A549 (cell line): ENCODE measurements at regions not wholly inside any gene's neighbourhood (a gene's known extent, or its start where the extent isn't known, plus 50 kb on each side); places are given as distances from the start of the nearest gene placed in this dataset.

Experiments
- ATAC-seq, 2 experiments: fragments of 200-7000 bp in 1 of 2; fragments of >200 bp in 1 of 2; cut with Nextera tagmentation in 1 of 2; cut with Tn5 transposase in 1 of 2; 3 replicates each; pipeline versions ENCODE4 v1.8.0 to v1.9.1; 2018 to 2020; ENCODE audit warnings: mild to moderate bottlenecking in 1 of 2, moderate library complexity in 1 of 2
- CTCF ChIA-PET: fragments of 300-600 bp; sonication (Branson Sonifier 250); formaldehyde crosslinking; extraction: SDS; loops from one replicate; lab custom pipeline; 2021; ENCODE audit warnings: antibody characterized with exemption, inconsistent platforms; lab: Yijun Ruan, JAX
- POLR2A ChIA-PET: fragments of 350-600 bp; formaldehyde crosslinking; extraction: SDS; loops from one replicate; lab custom pipeline; 2021; ENCODE audit warnings: antibody characterized with exemption, inconsistent platforms; lab: Yijun Ruan, JAX
- DNase-seq, 2 experiments: peaks; one replicate each; pipeline versions ENCODE4 v3.0.0 to v3.0.0-alpha.2; 2011 to 2016; ENCODE audit warnings: low read depth in 1 of 2, low spot score in 1 of 2
- FAIRE-seq: peaks from 2 replicates; lab custom pipeline; 2011; peaks lifted over from hg19 to GRCh38; lab: Jason Lieb, UNC
- H3K27ac ChIP-seq, 2 experiments: fragments of >200 bp; sonication (Bioruptor Twin); formaldehyde crosslinking; 3 replicates each; pipeline ENCODE4 v1.5.1; 2016 to 2017
- H3K4me1 ChIP-seq: fragments of >200 bp; sonication (Bioruptor Twin); formaldehyde crosslinking; 3 replicates; pipeline ENCODE4 v1.6.1; 2016
- H3K4me2 ChIP-seq: fragments of >200 bp; sonication (Bioruptor Twin); formaldehyde crosslinking; 3 replicates; pipeline ENCODE4 v1.6.1; 2016
- H3K4me3 ChIP-seq: fragments of >200 bp; sonication (Bioruptor Twin); formaldehyde crosslinking; 3 replicates; pipeline ENCODE4 v1.5.1; 2016
- H3K9me3 ChIP-seq: fragments of >200 bp; sonication (Bioruptor Twin); formaldehyde crosslinking; 3 replicates; pipeline ENCODE4 v1.6.1; 2016
- BCL3 ChIP-seq: fragments of >200 bp; sonication (Bioruptor Twin); formaldehyde crosslinking; IDR thresholded peaks from 3 replicates; pipeline ENCODE4 v1.6.1; 2016
- CTCF ChIP-seq: fragments of >200 bp; sonication (Bioruptor Twin); formaldehyde crosslinking; IDR thresholded peaks from 3 replicates; pipeline ENCODE4 v1.5.1; 2016
- EHF ChIP-seq: fragments of 250-450 bp; sonication (Bioruptor Pico); IDR thresholded peaks from 2 replicates; pipeline ENCODE4 v1.5.0; 2020; ENCODE audit warnings: mild to moderate bottlenecking
- EHMT2 ChIP-seq: fragments of 200-600 bp; sonication (generic); IDR thresholded peaks from 2 replicates; pipeline ENCODE4 v1.6.1; 2016; ENCODE audit warnings: antibody characterized with exemption, low read depth, mild to moderate bottlenecking, moderate library complexity
- EP300 ChIP-seq, 2 experiments: fragments of >200 bp; sonication (Bioruptor Twin); formaldehyde crosslinking; IDR thresholded peaks; 2 replicates in 1 of 2; 3 replicates in 1 of 2; pipeline ENCODE4 v1.6.1; 2016 to 2017
- FOSL2 ChIP-seq, 2 experiments: fragments of 450-650 bp in 1 of 2; fragments of >200 bp in 1 of 2; sonication (Bioruptor Twin) in 1 of 2; formaldehyde crosslinking; IDR thresholded peaks; 2 replicates each; pipeline versions ENCODE4 v1.5.0 to v1.6.1; 2016 to 2020; ENCODE audit warnings: mild to moderate bottlenecking in 1 of 2, moderate library complexity in 1 of 2
- GATA3 ChIP-seq: IDR thresholded peaks from 2 replicates; pipeline ENCODE4 v1.6.1; 2012; ENCODE audit warnings: borderline replicate concordance
- HMGXB4 ChIP-seq: fragments of 250-450 bp; sonication (Bioruptor Pico); IDR thresholded peaks from 2 replicates; pipeline ENCODE4 v1.5.0; 2021; ENCODE audit warnings: mild to moderate bottlenecking, moderate library complexity, borderline replicate concordance
- HOXA7 ChIP-seq: fragments of 250-450 bp; sonication (Bioruptor Pico); IDR thresholded peaks from 2 replicates; pipeline ENCODE4 v1.5.0; 2020; ENCODE audit warnings: mild to moderate bottlenecking, moderate library complexity
- JUN ChIP-seq, 2 experiments: fragments of >200 bp; sonication (Bioruptor Twin); formaldehyde crosslinking; IDR thresholded peaks; 2 replicates in 1 of 2; 3 replicates in 1 of 2; pipeline ENCODE4 v1.6.1; 2016 to 2017
- JUNB ChIP-seq: fragments of >200 bp; sonication (Bioruptor Twin); formaldehyde crosslinking; IDR thresholded peaks from 2 replicates; pipeline ENCODE4 v1.6.1; 2016
- MAZ ChIP-seq: fragments of 150-350 bp; IDR thresholded peaks from 2 replicates; pipeline ENCODE4 v1.6.1; 2014; ENCODE audit warnings: antibody characterized with exemption, low read depth, low read length, borderline replicate concordance
- NR3C1 ChIP-seq: fragments of >200 bp; sonication (Bioruptor Twin); formaldehyde crosslinking; IDR thresholded peaks from 3 replicates; pipeline ENCODE4 v1.6.1; 2017
- PBX3 ChIP-seq: IDR thresholded peaks from 2 replicates; pipeline ENCODE4 v1.6.1; 2012
- PHF8 ChIP-seq: fragments of 200-600 bp; sonication (generic); IDR thresholded peaks from 2 replicates; pipeline ENCODE4 v1.6.1; 2016; ENCODE audit warnings: low read depth, mild to moderate bottlenecking, antibody characterized with exemption, moderate library complexity, borderline replicate concordance
- RAD21 ChIP-seq, 2 experiments: fragments of >200 bp in 1 of 2; sonication (Bioruptor Twin) in 1 of 2; formaldehyde crosslinking in 1 of 2; IDR thresholded peaks in 1 of 2; conservative IDR thresholded peaks in 1 of 2; 2 replicates in 1 of 2; 3 replicates in 1 of 2; pipeline ENCODE4 v1.6.1; 2012 to 2018; ENCODE audit warnings: inconsistent platforms in 1 of 2
- RARB ChIP-seq: fragments of 250-450 bp; sonication (Bioruptor Pico); IDR thresholded peaks from 2 replicates; pipeline ENCODE4 v1.8.0; 2021; ENCODE audit warnings: mild to moderate bottlenecking, moderate library complexity
- RCOR1 ChIP-seq: fragments of 150-350 bp; IDR thresholded peaks from 2 replicates; pipeline ENCODE4 v1.6.1; 2014; ENCODE audit warnings: antibody characterized with exemption, low read length, low read depth
- RNF2 ChIP-seq: fragments of 200-600 bp; sonication (generic); IDR thresholded peaks from 2 replicates; pipeline ENCODE4 v1.6.1; 2016; ENCODE audit warnings: low read depth, mild to moderate bottlenecking, antibody characterized with exemption, moderate library complexity, borderline replicate concordance
- SMC3 ChIP-seq: fragments of >200 bp; sonication (Bioruptor Twin); formaldehyde crosslinking; IDR thresholded peaks from 3 replicates; pipeline ENCODE4 v1.6.1; 2018; ENCODE audit warnings: inconsistent platforms
- SREBF2 ChIP-seq: fragments of 450-650 bp; IDR thresholded peaks from 2 replicates; pipeline ENCODE4 v1.6.1; 2014; ENCODE audit warnings: mild to moderate bottlenecking, moderate library complexity
- USF2 ChIP-seq: fragments of 450-650 bp; IDR thresholded peaks from 2 replicates; pipeline ENCODE4 v1.6.1; 2014; ENCODE audit warnings: antibody characterized with exemption
- ZFP36 ChIP-seq: fragments of 450-650 bp; IDR thresholded peaks from 2 replicates; pipeline ENCODE4 v1.6.1; 2014; ENCODE audit warnings: borderline replicate concordance; ENCODE audit not compliant: partially characterized antibody
- ZSCAN20 ChIP-seq: fragments of 250-450 bp; sonication (Bioruptor Pico); IDR thresholded peaks from 2 replicates; pipeline ENCODE4 v1.8.0; 2022; ENCODE audit warnings: mild to moderate bottlenecking, moderate library complexity
- WGBS: methylation state at CpG from one replicate; pipeline ENCODE4 v1.1.6; 2017; ENCODE audit errors: missing lambda C conversion rate; 5-methylcytosine and 5-hydroxymethylcytosine counted together

- no peaks in the 10 kb centered on the region for H3K4me1 ChIP-seq
- no peak overlapping the region for H3K4me3 ChIP-seq
- ATAC-seq (no peak), FAIRE-seq (no peak), DNase-seq (no peak)
- TF ChIP-seq JUN (IDR thresholded peaks at IDR 0.05), result no peak
- TF ChIP-seq MAZ, result no peak
- no peak for TF ChIP-seq PBX3
- TF ChIP-seq CTCF, result no peak
- no peak for TF ChIP-seq HMGXB4 (CRISPR knock-in tag)
- CTCF ChIA-PET, result no interaction called here
- no peaks in the 10 kb centered on the region for H3K9me3 ChIP-seq
- POLR2A ChIA-PET, result no interaction called here
- no peak overlapping the region for H3K4me2 ChIP-seq
- WGBS, result 53% methylated on average over 5 of the region's 5 CpGs
- no peak overlapping the region for H3K27ac ChIP-seq
These were observed 587.9 kb downstream of the LMO7 start for GRCh38 chr13:76223999-76224398.

- no peak for ATAC-seq
- no peak overlapping the region for H3K4me2 ChIP-seq
- no peaks in the 10 kb centered on the region for H3K4me1 ChIP-seq
- no peak for DNase-seq
- WGBS, result 31% methylated on average over 2 of the region's 2 CpGs
- TF ChIP-seq EHF (no peak), RAD21 (conservative IDR thresholded peaks at IDR 0.05 in 1 of 2, IDR thresholded peaks at IDR 0.05 in 1 of 2) (peak in 1 of 2 experiments; percentile 17; a peak in 1 of 5 replicates)
- no peak overlapping the region for H3K27ac ChIP-seq
- no peak for FAIRE-seq
- ChIA-PET POLR2A (no interaction called here), CTCF (no interaction called here)
- no peak overlapping the region for H3K4me3 ChIP-seq
- no peaks in the 10 kb centered on the region for H3K9me3 ChIP-seq
These were observed 587.4 kb downstream of the LMO7 start for GRCh38 chr13:76223565-76223964.

- 10% methylated on average over 2 of the region's 2 CpGs for WGBS
- FAIRE-seq, result no peak
- H3K4me1 ChIP-seq, result no peaks in the 10 kb centered on the region
- ChIA-PET CTCF (no interaction called here), POLR2A (no interaction called here)
- no peaks in the 10 kb centered on the region for H3K9me3 ChIP-seq
- no peak overlapping the region for H3K4me2 ChIP-seq
- TF ChIP-seq RAD21 (conservative IDR thresholded peaks at IDR 0.05 in 1 of 2, IDR thresholded peaks at IDR 0.05 in 1 of 2) (no peak), ZSCAN20 (no peak), PHF8 (no peak), RNF2 (no peak), SREBF2 (no peak), JUNB (no peak), EP300 (IDR thresholded peaks at IDR 0.05) (no peak), NR3C1 (no peak), CTCF (no peak), FOSL2 (IDR thresholded peaks at IDR 0.05) (no peak), FOSL2 (CRISPR knock-in tag; IDR thresholded peaks at IDR 0.05) (no peak), ZFP36 (no peak), RARB (CRISPR knock-in tag) (no peak), SMC3 (no peak), BCL3 (no peak), RCOR1 (no peak), USF2 (no peak), GATA3 (no peak), EHMT2 (no peak), HOXA7 (CRISPR knock-in tag) (no peak)
- no peak for ATAC-seq
- H3K4me3 ChIP-seq, result no peak overlapping the region
- H3K27ac ChIP-seq, result no peak overlapping the region
- DNase-seq, result no peak
These were observed 586.4 kb downstream of the LMO7 start for GRCh38 chr13:76222511-76222910.
